CD4-positive, CD25-positive, alpha-beta regulatory T cell (primary cell): ENCODE measurements at regions not wholly inside any gene's neighbourhood (a gene's known extent, or its start where the extent isn't known, plus 50 kb on each side); places are given as distances from the start of the nearest gene placed in this dataset.

Experiments
- ATAC-seq, 2 donors: fragments of 150-1000 bp; cut with Tn5 transposase; one replicate each; pipeline ENCODE4 v1.10.0; 2021; ENCODE audit warnings: low read depth in 2 of 2, moderate number of reproducible peaks in 2 of 2, moderate library complexity in 1 of 2
- DNase-seq, 3 donors: peaks; one replicate each; pipeline versions ENCODE4 v3.0.0 to v3.0.0-alpha.2; 2012 to 2022; ENCODE audit warnings: mixed read lengths in 1 of 3
- H3K27ac ChIP-seq: one replicate; pipeline ENCODE4 v1.7.0; 2013; ENCODE audit warnings: mild to moderate bottlenecking, low read length; ENCODE audit not compliant: insufficient read depth, poor library complexity, severe bottlenecking
- H3K27me3 ChIP-seq: one replicate; pipeline ENCODE4 v1.7.0; 2013; ENCODE audit warnings: low read length; ENCODE audit not compliant: control insufficient read depth, insufficient read depth
- H3K36me3 ChIP-seq: one replicate; pipeline ENCODE4 v1.7.0; 2013; ENCODE audit warnings: mild to moderate bottlenecking, low read length, moderate library complexity; ENCODE audit not compliant: control insufficient read depth, insufficient read depth
- H3K4me1 ChIP-seq: 2 replicates; pipeline ENCODE4 v1.7.0; 2013; ENCODE audit warnings: mild to moderate bottlenecking, low read length; ENCODE audit not compliant: insufficient read depth, control insufficient read depth, poor library complexity, severe bottlenecking
- H3K4me3 ChIP-seq: one replicate; pipeline ENCODE4 v1.7.0; 2013; ENCODE audit warnings: low read depth, mild to moderate bottlenecking, low read length, moderate library complexity
- H3K9me3 ChIP-seq, 2 experiments: 1 replicate in 1 of 2; 2 replicates in 1 of 2; pipeline ENCODE4 v1.7.0; 2013; ENCODE audit warnings: low read length in 2 of 2, mild to moderate bottlenecking in 1 of 2, moderate library complexity in 1 of 2; ENCODE audit not compliant: control insufficient read depth in 2 of 2
- H3K27ac Mint-ChIP-seq, 3 donors: one replicate each; pipeline ENCODE4 v1.8.0; 2020 to 2022; ENCODE audit warnings: mild to moderate bottlenecking in 3 of 3, mixed read lengths in 3 of 3, moderate library complexity in 2 of 3
- H3K27me3 Mint-ChIP-seq: one replicate; pipeline ENCODE4 v1.8.0; 2022; ENCODE audit warnings: mild to moderate bottlenecking, mixed read lengths
- H3K36me3 Mint-ChIP-seq: one replicate; pipeline ENCODE4 v1.8.0; 2020; ENCODE audit warnings: mixed read lengths
- H3K4me1 Mint-ChIP-seq, 4 donors: one replicate each; pipeline ENCODE4 v1.8.0; 2020 to 2022; ENCODE audit warnings: mixed read lengths in 4 of 4, mild to moderate bottlenecking in 1 of 4
- H3K4me3 Mint-ChIP-seq, 4 donors: one replicate each; pipeline ENCODE4 v1.8.0; 2020 to 2022; ENCODE audit warnings: mild to moderate bottlenecking in 4 of 4, mixed read lengths in 4 of 4, moderate library complexity in 3 of 4
- H3K9me3 Mint-ChIP-seq, 7 donors: one replicate each; pipeline ENCODE4 v1.8.0; 2020 to 2022; ENCODE audit warnings: mixed read lengths in 7 of 7, mild to moderate bottlenecking in 3 of 7, moderate library complexity in 2 of 7

DNA sequence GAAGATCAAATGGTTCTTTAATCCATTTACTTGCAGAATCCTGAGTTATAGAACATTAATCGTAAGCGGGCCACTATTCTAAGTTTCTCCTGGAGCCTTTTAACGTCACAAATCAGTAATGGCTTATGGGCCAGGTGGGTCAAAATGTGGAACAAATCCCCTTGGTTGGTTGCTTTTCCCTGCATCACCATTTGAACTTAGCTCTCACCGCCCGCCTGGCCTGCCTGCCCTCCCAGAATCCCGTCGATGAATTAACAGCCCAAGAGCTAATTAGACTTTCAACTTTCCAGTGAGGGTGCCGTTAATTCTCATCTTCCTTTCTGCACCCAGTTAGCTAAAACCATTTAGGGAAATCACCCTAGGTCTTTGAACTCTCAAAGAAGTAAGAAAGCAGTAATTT lies 205.5 kb downstream of the RNF152 start:
- DNase-seq: no peak
- Mint-ChIP-seq H3K9me3 (peaks cover 0 to 6% (median 2%) of the 10 kb centered on the region in 7 donors), H3K27ac (no peak overlapping the region), H3K36me3 (no peaks in the 10 kb centered on the region), H3K4me3 (no peak overlapping the region), H3K4me1 (no peaks in the 10 kb centered on the region), H3K27me3 (no peaks in the 10 kb centered on the region)
- ATAC-seq: no peak
- Histone ChIP-seq H3K4me3 (no peak overlapping the region), H3K27ac (no peak overlapping the region), H3K4me1 (no peaks in the 10 kb centered on the region), H3K36me3 (no peaks in the 10 kb centered on the region), H3K27me3 (no peaks in the 10 kb centered on the region), H3K9me3 (no peaks in the 10 kb centered on the region)

DNA sequence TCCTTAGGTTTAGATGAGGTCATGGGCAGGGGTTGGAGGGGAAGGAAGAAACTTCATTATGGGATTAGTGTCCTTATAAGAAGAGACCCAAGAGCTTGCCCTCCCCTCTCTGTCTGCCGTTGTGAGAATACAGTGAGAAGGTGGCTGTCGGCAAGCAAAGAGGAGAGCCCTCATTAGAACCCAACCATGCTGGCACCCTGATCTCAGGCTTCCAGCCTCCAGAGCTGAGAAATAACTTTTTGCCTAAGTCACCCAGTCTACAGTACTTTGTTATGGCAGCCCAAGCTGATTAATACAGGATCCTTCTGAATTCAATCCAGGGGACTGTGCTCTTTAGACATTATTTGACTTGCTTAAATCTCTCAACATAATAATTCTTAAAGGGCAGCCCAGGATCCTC lies 209.0 kb downstream of the RNF152 start:
- Mint-ChIP-seq H3K27me3 (no peaks in the 10 kb centered on the region), H3K27ac (no peak overlapping the region), H3K9me3 (peaks cover 0 to 7% (median 5%) of the 10 kb centered on the region in 7 donors), H3K4me3 (no peak overlapping the region), H3K4me1 (no peaks in the 10 kb centered on the region), H3K36me3 (no peaks in the 10 kb centered on the region)
- peaks cover 4 to 8% of the 10 kb centered on the region in 2 experiments for H3K9me3 ChIP-seq
- no peak overlapping the region for H3K4me3 ChIP-seq
- H3K36me3 ChIP-seq: no peaks in the 10 kb centered on the region
- H3K4me1 ChIP-seq: no peaks in the 10 kb centered on the region
- DNase-seq: no peak
- H3K27ac ChIP-seq: no peak overlapping the region
- peaks cover 2% of the 10 kb centered on the region for H3K27me3 ChIP-seq
- no peak for ATAC-seq

DNA sequence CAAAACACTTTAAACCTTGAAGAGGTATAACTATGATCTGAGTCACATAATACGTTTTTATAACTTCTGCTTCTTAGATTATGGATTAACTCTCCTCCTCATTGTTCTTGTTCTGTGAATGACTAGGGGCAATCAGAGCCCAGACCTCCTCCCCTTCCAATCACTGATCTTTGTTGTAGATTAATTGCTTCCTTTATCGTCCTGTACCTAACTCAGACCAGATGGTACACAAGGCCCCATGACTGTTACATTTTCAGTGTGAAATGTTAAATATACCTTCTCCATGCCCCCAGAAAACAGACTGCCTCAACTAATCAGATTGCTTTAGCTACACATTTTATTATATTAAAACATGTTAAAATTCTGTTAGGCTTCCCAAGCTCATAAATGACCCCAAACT lies 211.7 kb downstream of the RNF152 start:
- no peaks in the 10 kb centered on the region for H3K36me3 ChIP-seq
- H3K27me3 ChIP-seq: peaks cover 2% of the 10 kb centered on the region
- Mint-ChIP-seq H3K36me3 (no peaks in the 10 kb centered on the region), H3K4me1 (no peaks in the 10 kb centered on the region), H3K4me3 (no peak overlapping the region), H3K9me3 (peaks cover 0 to 12% (median 5%) of the 10 kb centered on the region in 7 donors), H3K27ac (no peak overlapping the region), H3K27me3 (no peaks in the 10 kb centered on the region)
- H3K27ac ChIP-seq: no peak overlapping the region
- H3K4me3 ChIP-seq: no peak overlapping the region
- no peaks in the 10 kb centered on the region for H3K4me1 ChIP-seq
- no peak for DNase-seq
- H3K9me3 ChIP-seq: peaks cover 4 to 8% of the 10 kb centered on the region in 2 experiments
- no peak for ATAC-seq

DNA sequence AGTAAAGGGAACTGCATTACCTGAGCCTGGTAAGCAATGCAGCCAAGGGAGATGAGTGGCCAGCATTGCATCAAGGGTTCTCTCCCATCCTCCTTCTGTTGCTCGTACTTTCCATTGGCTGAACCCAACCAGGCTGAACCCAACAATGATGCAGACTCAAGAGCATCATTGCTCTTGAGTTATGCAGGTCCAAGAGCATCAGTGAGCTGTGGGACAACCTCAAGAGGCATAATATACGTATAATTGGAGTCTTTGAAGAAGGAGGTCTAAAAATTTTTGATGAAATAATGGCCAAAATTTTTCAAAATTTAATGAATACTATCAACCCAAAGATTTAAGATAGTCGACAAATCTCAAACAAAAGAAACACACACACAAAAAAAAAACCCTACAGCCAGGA lies 213.0 kb downstream of the RNF152 start:
- peaks cover 0 to 12% (median 5%) of the 10 kb centered on the region in 7 donors for H3K9me3 Mint-ChIP-seq

DNA sequence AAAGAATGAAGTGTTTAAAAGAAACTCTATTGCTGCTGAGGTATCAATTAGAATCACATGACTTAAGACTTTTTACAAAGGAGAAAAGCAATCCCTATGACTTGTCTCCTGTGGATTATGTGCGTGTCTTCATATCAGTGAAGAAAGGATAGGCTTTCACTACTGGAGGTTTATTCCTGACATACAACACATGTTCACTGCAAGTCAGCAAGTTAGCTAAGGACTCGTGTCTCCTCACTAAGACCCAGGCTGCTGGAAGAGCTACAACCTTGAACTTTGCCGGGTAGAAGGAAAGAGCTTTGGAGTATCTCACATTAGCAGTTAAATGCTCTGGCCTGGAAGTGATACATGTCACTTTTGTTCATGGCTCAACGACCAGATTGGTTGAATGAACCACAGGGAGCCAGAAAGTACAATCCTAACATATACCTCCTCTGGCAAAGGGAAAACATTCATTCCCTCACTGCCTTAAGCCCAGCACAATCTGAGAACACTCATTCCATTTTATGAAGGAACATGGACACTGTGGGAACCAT lies 215.3 kb downstream of the RNF152 start:
- DNase-seq (no peak), ATAC-seq (no peak)
- H3K4me3 ChIP-seq: no peak overlapping the region
- H3K27ac Mint-ChIP-seq: no peak overlapping the region
- peaks cover 5% of the 10 kb centered on the region for H3K27me3 Mint-ChIP-seq
- H3K36me3 ChIP-seq: no peaks in the 10 kb centered on the region
- peaks cover 3% of the 10 kb centered on the region for H3K27me3 ChIP-seq
- H3K4me3 Mint-ChIP-seq: no peak overlapping the region
- H3K27ac ChIP-seq: no peak overlapping the region
- H3K9me3 Mint-ChIP-seq: peaks cover 0 to 13% (median 6%) of the 10 kb centered on the region in 7 donors
- no peaks in the 10 kb centered on the region for H3K36me3 Mint-ChIP-seq
- no peaks in the 10 kb centered on the region for H3K4me1 Mint-ChIP-seq
- no peaks in the 10 kb centered on the region for H3K4me1 ChIP-seq
- peaks cover 4 to 8% of the 10 kb centered on the region in 2 experiments for H3K9me3 ChIP-seq

More for the DNA sequence above, 213.0 kb downstream of the RNF152 start:
- no peaks in the 10 kb centered on the region for H3K36me3 Mint-ChIP-seq
- Histone ChIP-seq H3K4me3 (no peak overlapping the region), H3K27me3 (peaks cover 2% of the 10 kb centered on the region), H3K36me3 (no peaks in the 10 kb centered on the region), H3K4me1 (no peaks in the 10 kb centered on the region), H3K9me3 (peaks cover 4 to 8% of the 10 kb centered on the region in 2 experiments), H3K27ac (no peak overlapping the region)
- no peaks in the 10 kb centered on the region for H3K4me1 Mint-ChIP-seq
- DNase-seq (no peak), ATAC-seq (no peak)
- H3K27me3 Mint-ChIP-seq: no peaks in the 10 kb centered on the region
- H3K27ac Mint-ChIP-seq: no peak overlapping the region
- no peak overlapping the region for H3K4me3 Mint-ChIP-seq

DNA sequence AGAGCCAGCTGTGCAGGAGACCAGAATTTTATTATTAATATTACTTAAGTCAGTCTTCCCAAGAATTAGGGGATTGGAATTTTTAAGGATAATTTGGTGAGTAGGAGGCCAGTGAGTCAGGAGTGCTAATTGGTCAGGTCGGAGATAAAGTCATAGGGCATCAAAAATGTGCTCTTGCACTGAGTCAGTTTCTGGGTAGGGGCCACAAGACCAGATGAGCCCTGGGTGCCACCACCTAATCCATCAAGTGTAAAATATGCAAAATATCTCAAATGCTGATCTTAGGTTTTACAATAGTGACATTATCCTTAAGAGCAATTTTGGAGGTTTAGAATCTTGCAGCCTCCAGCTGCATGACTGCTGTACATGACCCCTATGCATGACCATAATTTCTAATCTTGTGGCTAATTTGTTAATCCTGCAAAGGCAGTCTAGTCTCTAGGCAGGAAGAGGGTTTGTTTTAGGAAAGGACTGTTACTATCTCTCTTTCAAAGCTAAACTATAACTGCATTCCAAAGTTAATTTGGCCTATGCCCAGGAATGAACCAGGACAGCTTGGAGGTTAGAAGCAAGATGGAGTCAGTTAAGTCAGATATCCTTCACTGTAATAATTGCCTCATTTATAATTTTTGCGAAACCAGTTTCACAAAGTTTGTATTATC lies 215.9 kb downstream of the RNF152 start:
- Mint-ChIP-seq H3K27ac (no peak overlapping the region), H3K4me1 (no peaks in the 10 kb centered on the region), H3K27me3 (peaks cover 5% of the 10 kb centered on the region), H3K9me3 (peaks cover 0 to 14% (median 6%) of the 10 kb centered on the region in 7 donors), H3K36me3 (no peaks in the 10 kb centered on the region), H3K4me3 (no peak overlapping the region)
- no peak for ATAC-seq
- Histone ChIP-seq H3K9me3 (peaks cover 4 to 8% of the 10 kb centered on the region in 2 experiments), H3K27ac (no peak overlapping the region), H3K27me3 (peaks cover 3% of the 10 kb centered on the region), H3K36me3 (no peaks in the 10 kb centered on the region), H3K4me3 (no peak overlapping the region), H3K4me1 (no peaks in the 10 kb centered on the region)
- no peak for DNase-seq

DNA sequence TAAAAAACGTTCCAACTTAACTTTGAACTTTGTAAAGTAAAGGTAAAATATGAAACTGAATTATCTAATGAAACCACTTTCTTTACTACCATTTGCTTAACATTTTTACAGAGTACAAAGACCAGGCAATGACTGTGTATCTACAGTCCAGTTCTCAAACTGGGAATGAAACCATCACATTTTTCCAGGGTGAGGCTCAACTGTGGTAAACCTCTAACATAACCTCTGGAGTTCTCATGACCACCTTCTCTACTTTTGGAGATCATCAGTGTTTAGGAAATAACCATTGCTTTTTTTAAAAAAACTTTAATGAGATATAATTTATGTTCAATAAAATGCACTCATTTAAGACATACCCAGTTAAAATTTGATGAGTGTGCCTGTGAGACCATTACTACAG lies 223.5 kb downstream of the RNF152 start:
- Histone ChIP-seq H3K9me3 (no peaks in the 10 kb centered on the region), H3K27me3 (peaks cover 1% of the 10 kb centered on the region), H3K4me1 (no peaks in the 10 kb centered on the region), H3K36me3 (no peaks in the 10 kb centered on the region), H3K27ac (no peak overlapping the region), H3K4me3 (no peak overlapping the region)
- ATAC-seq: no peak
- peaks cover 0 to 2% (median 0%) of the 10 kb centered on the region in 7 donors for H3K9me3 Mint-ChIP-seq
- H3K4me3 Mint-ChIP-seq: no peak overlapping the region
- H3K27ac Mint-ChIP-seq: no peak overlapping the region
- no peaks in the 10 kb centered on the region for H3K36me3 Mint-ChIP-seq
- H3K27me3 Mint-ChIP-seq: peaks cover 5% of the 10 kb centered on the region
- no peak for DNase-seq
- H3K4me1 Mint-ChIP-seq: no peaks in the 10 kb centered on the region
